HFFc6 (cell line): ENCODE measurements at regions not wholly inside any gene's neighbourhood (a gene's known extent, or its start where the extent isn't known, plus 50 kb on each side); places are given as distances from the start of the nearest gene placed in this dataset.

ENCODE experiments used
- DNase-seq: peaks from one replicate; pipeline ENCODE4 v3.0.0-alpha.2; 2018
- H3K27ac Mint-ChIP-seq: 2 replicates; pipeline ENCODE4 v1.8.0; 2020; ENCODE audit warnings: mild to moderate bottlenecking, mixed read lengths
- H3K27me3 Mint-ChIP-seq: 2 replicates; pipeline ENCODE4 v1.8.0; 2021; ENCODE audit warnings: mild to moderate bottlenecking, moderate library complexity, mixed read lengths; ENCODE audit not compliant: insufficient read depth
- H3K36me3 Mint-ChIP-seq: 2 replicates; pipeline ENCODE4 v1.8.0; 2021; ENCODE audit warnings: low read depth, mixed read lengths
- H3K4me1 Mint-ChIP-seq: 2 replicates; pipeline ENCODE4 v1.8.0; 2020; ENCODE audit warnings: low read depth, mixed read lengths
- H3K4me3 Mint-ChIP-seq: 2 replicates; pipeline ENCODE4 v1.8.0; 2020; ENCODE audit warnings: mild to moderate bottlenecking, moderate library complexity, mixed read lengths
- H3K9me3 Mint-ChIP-seq: 2 replicates; pipeline ENCODE4 v1.8.0; 2020; ENCODE audit warnings: mild to moderate bottlenecking, mixed read lengths
- CTCF ChIP-seq: fragments of 200-600 bp; sonication (generic); IDR thresholded peaks from 2 replicates; pipeline ENCODE4 v1.5.0; 2021; ENCODE audit warnings: antibody characterized with exemption, mild to moderate bottlenecking

- H3K36me3 Mint-ChIP-seq, result no peaks in the 10 kb centered on the region
These were observed 657.9 kb downstream of the BRINP3 start for GRCh38 chr1:189819751-189820150.

GRCh38 chr1:189821833-189822232 is 655.8 kb downstream of the BRINP3 start:
- H3K4me3 Mint-ChIP-seq, result no peak overlapping the region
- H3K27ac Mint-ChIP-seq, result no peak overlapping the region
- TF ChIP-seq CTCF, result no peak
- no peaks in the 10 kb centered on the region for H3K4me1 Mint-ChIP-seq
- peaks cover 43% of the 10 kb centered on the region for H3K9me3 Mint-ChIP-seq
- no peaks in the 10 kb centered on the region; the same call in 1 of the 2 replicates for H3K27me3 Mint-ChIP-seq
- peaks cover 5% of the 10 kb centered on the region; the same call in 1 of the 2 replicates for H3K36me3 Mint-ChIP-seq
- no peak for DNase-seq

More at GRCh38 chr1:189819751-189820150, 657.9 kb downstream of the BRINP3 start:
- TF ChIP-seq CTCF, result no peak
- DNase-seq, result no peak
- H3K27me3 Mint-ChIP-seq, result no peaks in the 10 kb centered on the region
- peaks cover 23% of the 10 kb centered on the region for H3K9me3 Mint-ChIP-seq
- H3K4me1 Mint-ChIP-seq, result no peaks in the 10 kb centered on the region
- H3K4me3 Mint-ChIP-seq, result no peak overlapping the region
- H3K27ac Mint-ChIP-seq, result no peak overlapping the region

- Mint-ChIP-seq H3K4me1 (no peaks in the 10 kb centered on the region), H3K36me3 (no peaks in the 10 kb centered on the region; the same call in 1 of the 2 replicates), H3K4me3 (no peak overlapping the region), H3K27me3 (no peaks in the 10 kb centered on the region), H3K27ac (no peak overlapping the region), H3K9me3 (peaks cover 26% of the 10 kb centered on the region)
- no peak for TF ChIP-seq CTCF
- no peak for DNase-seq
These were observed 642.9 kb downstream of the BRINP3 start for GRCh38 chr1:189834813-189835212.

- Mint-ChIP-seq H3K27ac (no peak overlapping the region), H3K4me3 (no peak overlapping the region), H3K4me1 (no peaks in the 10 kb centered on the region), H3K36me3 (no peaks in the 10 kb centered on the region), H3K27me3 (no peaks in the 10 kb centered on the region; the same call in 1 of the 2 replicates), H3K9me3 (peaks cover 15% of the 10 kb centered on the region)
- DNase-seq, result no peak
- no peak for TF ChIP-seq CTCF
These were observed 630.1 kb downstream of the BRINP3 start for GRCh38 chr1:189847613-189848012.

GRCh38 chr1:189851806-189852367 is 625.8 kb downstream of the BRINP3 start:
- Mint-ChIP-seq H3K4me1 (no peaks in the 10 kb centered on the region), H3K27ac (no peak overlapping the region), H3K27me3 (no peaks in the 10 kb centered on the region), H3K9me3 (peaks cover 35% of the 10 kb centered on the region), H3K4me3 (no peak overlapping the region), H3K36me3 (no peaks in the 10 kb centered on the region)
- TF ChIP-seq CTCF, result no peak
- DNase-seq, result no peak
